ENCODE measurements at regions not wholly inside any gene's neighbourhood (a gene's known extent, or its start where the extent isn't known, plus 50 kb on each side); places are given as distances from the start of the nearest gene placed in this dataset.

DNA sequence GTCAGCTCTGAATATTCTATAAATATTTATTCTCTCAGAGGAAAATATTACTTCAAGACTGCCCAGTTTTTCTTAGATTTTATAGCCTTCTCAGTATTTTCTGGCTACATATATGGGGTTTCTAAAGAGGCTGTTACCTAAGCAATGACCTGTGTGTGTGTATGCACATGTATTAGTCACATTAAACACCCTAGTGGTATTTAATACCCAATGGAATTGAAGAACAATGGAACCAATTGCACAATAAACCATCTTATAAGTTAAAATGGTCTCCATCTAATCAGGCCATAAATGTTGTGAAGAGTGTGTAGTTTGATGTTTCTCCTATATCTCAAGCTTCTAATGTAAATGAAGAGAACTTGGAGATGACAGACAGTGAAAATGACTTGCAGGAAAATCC lies 450.0 kb downstream of the SPATA31D1 start:
- no peak overlapping the region for H3K4me3 ChIP-seq (ENCODE audit: control insufficient read depth, low read depth, low read length)
- TF ChIP-seq, protein P1, sequence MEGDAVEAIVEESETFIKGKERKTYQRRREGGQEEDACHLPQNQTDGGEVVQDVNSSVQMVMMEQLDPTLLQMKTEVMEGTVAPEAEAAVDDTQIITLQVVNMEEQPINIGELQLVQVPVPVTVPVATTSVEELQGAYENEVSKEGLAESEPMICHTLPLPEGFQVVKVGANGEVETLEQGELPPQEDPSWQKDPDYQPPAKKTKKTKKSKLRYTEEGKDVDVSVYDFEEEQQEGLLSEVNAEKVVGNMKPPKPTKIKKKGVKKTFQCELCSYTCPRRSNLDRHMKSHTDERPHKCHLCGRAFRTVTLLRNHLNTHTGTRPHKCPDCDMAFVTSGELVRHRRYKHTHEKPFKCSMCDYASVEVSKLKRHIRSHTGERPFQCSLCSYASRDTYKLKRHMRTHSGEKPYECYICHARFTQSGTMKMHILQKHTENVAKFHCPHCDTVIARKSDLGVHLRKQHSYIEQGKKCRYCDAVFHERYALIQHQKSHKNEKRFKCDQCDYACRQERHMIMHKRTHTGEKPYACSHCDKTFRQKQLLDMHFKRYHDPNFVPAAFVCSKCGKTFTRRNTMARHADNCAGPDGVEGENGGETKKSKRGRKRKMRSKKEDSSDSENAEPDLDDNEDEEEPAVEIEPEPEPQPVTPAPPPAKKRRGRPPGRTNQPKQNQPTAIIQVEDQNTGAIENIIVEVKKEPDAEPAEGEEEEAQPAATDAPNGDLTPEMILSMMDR (conservative IDR thresholded peaks at IDR 0.05; ENCODE audit: control insufficient read depth, insufficient read depth, low read depth, low read length): no peak
- DNase-seq (ENCODE audit: low read depth): no peak

DNA sequence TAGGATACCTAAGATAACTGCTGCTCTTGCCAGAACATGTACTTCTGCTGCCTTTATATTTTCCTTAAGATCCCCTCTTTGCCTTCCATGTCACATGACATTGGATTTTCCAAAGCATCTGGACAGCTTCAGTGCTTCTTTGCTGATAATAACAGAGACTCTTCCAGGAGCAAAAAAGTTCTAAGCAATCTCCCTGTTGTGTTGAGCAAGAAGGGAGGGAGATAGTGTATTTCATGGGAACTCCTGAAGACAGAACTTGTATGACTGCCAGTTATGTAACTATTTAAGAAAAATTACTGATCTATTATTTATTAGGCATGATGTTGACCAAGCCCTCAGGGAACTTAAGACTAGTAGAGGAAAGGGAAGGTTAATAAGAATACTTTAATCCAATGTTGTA lies 454.7 kb downstream of the SPATA31D1 start:
- DNase-seq (ENCODE audit: low read depth): no peak
- TF ChIP-seq, protein P1 (conservative IDR thresholded peaks at IDR 0.05; ENCODE audit: control insufficient read depth, insufficient read depth, low read depth, low read length): no peak
- no peak overlapping the region for H3K4me3 ChIP-seq (ENCODE audit: control insufficient read depth, low read depth, low read length)

GRCh38 chr9:82445556-82445955 lies 457.0 kb downstream of the SPATA31D1 start:
- no peak overlapping the region for H3K4me3 ChIP-seq (ENCODE audit: control insufficient read depth, low read depth, low read length)
- no peak for DNase-seq (ENCODE audit: low read depth)
- TF ChIP-seq, protein P1 (conservative IDR thresholded peaks at IDR 0.05; ENCODE audit: control insufficient read depth, insufficient read depth, low read depth, low read length): no peak

DNA sequence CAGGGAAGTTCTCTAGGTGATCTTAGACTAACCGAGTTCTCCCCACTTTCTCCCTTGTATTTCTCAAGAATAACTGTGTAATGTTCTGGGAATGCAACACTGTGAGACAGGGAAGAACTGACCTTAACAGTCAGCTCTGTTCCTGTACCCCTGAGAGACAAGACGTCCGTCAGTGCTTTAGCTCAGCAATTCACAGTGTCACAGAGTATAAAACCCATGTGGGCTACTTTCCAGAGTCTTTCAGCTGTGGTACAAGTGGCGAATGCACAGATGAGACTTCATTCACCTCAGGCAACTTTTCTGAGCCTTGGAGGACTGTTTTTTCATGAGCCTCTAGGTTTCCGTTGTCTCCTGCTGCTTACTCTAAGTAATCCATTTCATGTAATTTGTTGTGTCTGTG lies 458.8 kb downstream of the SPATA31D1 start:
- no peak for DNase-seq (ENCODE audit: low read depth)
- TF ChIP-seq, protein P1 (conservative IDR thresholded peaks at IDR 0.05; ENCODE audit: control insufficient read depth, insufficient read depth, low read depth, low read length): no peak
- no peak overlapping the region for H3K4me3 ChIP-seq (ENCODE audit: control insufficient read depth, low read depth, low read length)

DNA sequence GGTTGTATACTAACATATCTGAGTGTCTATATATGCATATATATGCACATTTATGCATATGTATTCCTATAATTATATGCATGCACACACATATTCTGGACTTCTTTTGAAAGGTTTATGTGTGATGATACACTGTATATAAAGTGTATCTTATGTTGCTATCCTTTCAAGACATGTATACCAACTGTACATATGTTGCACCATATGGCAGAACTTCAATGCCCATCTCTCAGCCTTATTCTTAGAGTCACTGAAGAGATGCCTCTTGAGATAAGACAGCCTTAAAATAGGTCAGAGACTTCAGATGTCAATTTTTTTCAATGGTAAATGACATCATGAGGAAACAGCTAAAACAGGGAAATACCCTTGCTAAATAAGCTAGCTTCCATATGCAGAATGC lies 461.4 kb downstream of the SPATA31D1 start:
- DNase-seq (ENCODE audit: low read depth): no peak
- TF ChIP-seq, protein P1 (conservative IDR thresholded peaks at IDR 0.05; ENCODE audit: control insufficient read depth, insufficient read depth, low read depth, low read length): no peak
- H3K4me3 ChIP-seq (ENCODE audit: control insufficient read depth, low read depth, low read length): no peak overlapping the region

GRCh38 chr9:82454509-82455190 lies 466.1 kb downstream of the SPATA31D1 start:
- DNase-seq (ENCODE audit: low read depth): no peak
- TF ChIP-seq, protein P1 (conservative IDR thresholded peaks at IDR 0.05; ENCODE audit: control insufficient read depth, insufficient read depth, low read depth, low read length): no peak
- H3K4me3 ChIP-seq (ENCODE audit: control insufficient read depth, low read depth, low read length): no peak overlapping the region

- H3K4me3 ChIP-seq (ENCODE audit: control insufficient read depth, low read depth, low read length): no peak overlapping the region
- TF ChIP-seq, protein P1 (conservative IDR thresholded peaks at IDR 0.05; ENCODE audit: control insufficient read depth, insufficient read depth, low read depth, low read length): no peak
- DNase-seq (ENCODE audit: low read depth): peak; percentile 54
Observed at GRCh38 chr9:82456642-82457041, 468.1 kb downstream of the SPATA31D1 start.

All from fibroblast of mammary gland (primary cell).